ENCODE measurements at regions not wholly inside any gene's neighbourhood (a gene's known extent, or its start where the extent isn't known, plus 50 kb on each side); places are given as distances from the start of the nearest gene placed in this dataset.

- DNase-seq (ENCODE audit: low read depth): no peak
These were observed 156.5 kb upstream of the FOXA2 start for GRCh38 chr20:22740829-22741228.

- DNase-seq (ENCODE audit: low read depth): no peak
These were observed 160.2 kb upstream of the FOXA2 start for GRCh38 chr20:22744341-22745193.

GRCh38 chr20:22745194-22745500 is 160.8 kb upstream of the FOXA2 start:
- DNase-seq (ENCODE audit: low read depth): no peak

- DNase-seq (ENCODE audit: low read depth): no peak
These were observed 162.6 kb upstream of the FOXA2 start for GRCh38 chr20:22746957-22747356.

- no peak for DNase-seq (ENCODE audit: low read depth)
These were observed 168.0 kb upstream of the FOXA2 start for GRCh38 chr20:22752324-22752723.

GRCh38 chr20:22757424-22758183 is 173.2 kb upstream of the FOXA2 start:
- peak; percentile 89 for DNase-seq (ENCODE audit: low read depth)

GRCh38 chr20:22758815-22759214 is 174.4 kb upstream of the FOXA2 start:
- DNase-seq (ENCODE audit: low read depth): no peak

- DNase-seq (ENCODE audit: low read depth): no peak
These were observed 178.3 kb upstream of the FOXA2 start for GRCh38 chr20:22762576-22763256.

- peak; percentile 96 for DNase-seq (ENCODE audit: low read depth)
These were observed 179.0 kb upstream of the FOXA2 start for GRCh38 chr20:22763257-22763906.

GRCh38 chr20:22768266-22769178 is 184.2 kb upstream of the FOXA2 start:
- no peak for DNase-seq (ENCODE audit: low read depth)

GRCh38 chr20:22770241-22770800 is 185.9 kb upstream of the FOXA2 start:
- no peak for DNase-seq (ENCODE audit: low read depth)

- no peak for DNase-seq (ENCODE audit: low read depth)
These were observed 187.3 kb upstream of the FOXA2 start for GRCh38 chr20:22771706-22772105.

GRCh38 chr20:22773344-22773743 is 189.0 kb upstream of the FOXA2 start:
- no peak for DNase-seq (ENCODE audit: low read depth)

GRCh38 chr20:22775256-22775655 is 190.9 kb upstream of the FOXA2 start:
- DNase-seq (ENCODE audit: low read depth): no peak

- peak; percentile 87 for DNase-seq (ENCODE audit: low read depth)
These were observed 191.3 kb upstream of the FOXA2 start for GRCh38 chr20:22775671-22776139.

- DNase-seq (ENCODE audit: low read depth): no peak
These were observed 192.0 kb upstream of the FOXA2 start for GRCh38 chr20:22776369-22776768.

- no peak for DNase-seq (ENCODE audit: low read depth)
These were observed 195.5 kb upstream of the FOXA2 start for GRCh38 chr20:22779878-22780277.

GRCh38 chr20:22781869-22782268 is 197.5 kb upstream of the FOXA2 start:
- no peak for DNase-seq (ENCODE audit: low read depth)

- DNase-seq (ENCODE audit: low read depth): no peak
These were observed 205.3 kb upstream of the FOXA2 start for GRCh38 chr20:22789676-22790075.

- no peak for DNase-seq (ENCODE audit: low read depth)
These were observed 207.0 kb upstream of the FOXA2 start for GRCh38 chr20:22791396-22791795.

Data from HS-27A (cell line).